IMR-90 (cell line): ENCODE measurements at regions not wholly inside any gene's neighbourhood (a gene's known extent, or its start where the extent isn't known, plus 50 kb on each side); places are given as distances from the start of the nearest gene placed in this dataset.

Experiments
- BHLHE40 ChIP-seq: fragments of 150-350 bp; IDR thresholded peaks from 2 replicates; pipeline ENCODE4 v1.6.1; 2016; ENCODE audit warnings: mild to moderate bottlenecking, low read depth, low read length
- CEBPB ChIP-seq: IDR thresholded peaks from 2 replicates; pipeline ENCODE4 v1.6.1; 2012; ENCODE audit warnings: low read depth, low read length, improper control_type of control experiment
- CHD1 ChIP-seq: IDR thresholded peaks from 2 replicates; pipeline ENCODE4 v1.6.1; 2012; ENCODE audit warnings: low read depth, low read length, improper control_type of control experiment
- MAFK ChIP-seq: IDR thresholded peaks from 2 replicates; pipeline ENCODE4 v1.6.1; 2012; ENCODE audit warnings: low read depth, low read length, improper control_type of control experiment
- MXI1 ChIP-seq: IDR thresholded peaks from 2 replicates; pipeline ENCODE4 v1.6.1; 2012; ENCODE audit warnings: low read depth, mild to moderate bottlenecking, low read length, moderate library complexity, borderline replicate concordance
- POLR2A ChIP-seq: IDR thresholded peaks from 2 replicates; pipeline ENCODE4 v1.6.1; 2012; ENCODE audit warnings: mild to moderate bottlenecking, low read depth, low read length
- RAD21 ChIP-seq: IDR thresholded peaks from 2 replicates; pipeline ENCODE4 v1.6.1; 2012; ENCODE audit warnings: low read length, improper control_type of control experiment
- RCOR1 ChIP-seq: IDR thresholded peaks from 2 replicates; pipeline ENCODE4 v1.6.1; 2012; ENCODE audit warnings: mild to moderate bottlenecking, low read length, improper control_type of control experiment; ENCODE audit not compliant: insufficient replicate concordance
- SMC3 ChIP-seq: fragments of 150-350 bp; IDR thresholded peaks from 2 replicates; pipeline ENCODE4 v1.6.1; 2016; ENCODE audit warnings: low read depth, mild to moderate bottlenecking, antibody characterized with exemption, low read length, moderate library complexity
- TF ChIP-seq, protein P1 (sequence below): conservative IDR thresholded peaks from 2 replicates; pipeline ENCODE4 v1.5.1; 2012; ENCODE audit warnings: mild to moderate bottlenecking, low read depth, low read length, improper control_type of control experiment
- TF ChIP-seq, protein P2 (sequence below): fragments of 150-350 bp; IDR thresholded peaks from 2 replicates; pipeline ENCODE4 v1.6.1; 2017; ENCODE audit warnings: mild to moderate bottlenecking, antibody characterized with exemption, low read length, low read depth
- TF ChIP-seq, protein P3 (sequence below): fragments of 150-350 bp; IDR thresholded peaks from 2 replicates; pipeline ENCODE4 v1.6.1; 2016; ENCODE audit warnings: low read depth, mild to moderate bottlenecking, low read length, moderate library complexity, borderline replicate concordance

DNA sequence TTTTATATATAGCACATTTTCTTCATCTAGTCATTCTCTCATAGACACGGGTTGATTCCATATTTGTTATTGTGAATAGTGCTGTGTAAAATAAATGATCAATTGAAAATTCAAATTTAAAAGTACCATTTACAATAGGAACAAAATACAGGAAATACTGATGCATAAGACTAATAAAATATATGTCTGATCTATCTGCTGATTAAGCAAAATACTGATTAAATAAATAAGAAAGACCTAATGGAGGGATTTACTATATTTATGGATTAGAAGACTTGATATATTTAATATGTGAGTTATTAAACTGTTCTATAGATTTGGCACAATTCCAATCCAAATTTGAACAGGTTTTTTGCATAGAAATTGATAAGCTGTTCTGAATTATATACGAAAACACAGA is 1044.8 kb upstream of the ADGRL2 start:
- TF ChIP-seq, protein P1, sequence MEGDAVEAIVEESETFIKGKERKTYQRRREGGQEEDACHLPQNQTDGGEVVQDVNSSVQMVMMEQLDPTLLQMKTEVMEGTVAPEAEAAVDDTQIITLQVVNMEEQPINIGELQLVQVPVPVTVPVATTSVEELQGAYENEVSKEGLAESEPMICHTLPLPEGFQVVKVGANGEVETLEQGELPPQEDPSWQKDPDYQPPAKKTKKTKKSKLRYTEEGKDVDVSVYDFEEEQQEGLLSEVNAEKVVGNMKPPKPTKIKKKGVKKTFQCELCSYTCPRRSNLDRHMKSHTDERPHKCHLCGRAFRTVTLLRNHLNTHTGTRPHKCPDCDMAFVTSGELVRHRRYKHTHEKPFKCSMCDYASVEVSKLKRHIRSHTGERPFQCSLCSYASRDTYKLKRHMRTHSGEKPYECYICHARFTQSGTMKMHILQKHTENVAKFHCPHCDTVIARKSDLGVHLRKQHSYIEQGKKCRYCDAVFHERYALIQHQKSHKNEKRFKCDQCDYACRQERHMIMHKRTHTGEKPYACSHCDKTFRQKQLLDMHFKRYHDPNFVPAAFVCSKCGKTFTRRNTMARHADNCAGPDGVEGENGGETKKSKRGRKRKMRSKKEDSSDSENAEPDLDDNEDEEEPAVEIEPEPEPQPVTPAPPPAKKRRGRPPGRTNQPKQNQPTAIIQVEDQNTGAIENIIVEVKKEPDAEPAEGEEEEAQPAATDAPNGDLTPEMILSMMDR: no peak
- TF ChIP-seq RAD21 (no peak), SMC3 (no peak), BHLHE40 (no peak), CEBPB (no peak), MAFK (peak; percentile 80), RCOR1 (no peak), POLR2A (no peak), CHD1 (no peak), MXI1 (no peak)
- TF ChIP-seq, protein P2, sequence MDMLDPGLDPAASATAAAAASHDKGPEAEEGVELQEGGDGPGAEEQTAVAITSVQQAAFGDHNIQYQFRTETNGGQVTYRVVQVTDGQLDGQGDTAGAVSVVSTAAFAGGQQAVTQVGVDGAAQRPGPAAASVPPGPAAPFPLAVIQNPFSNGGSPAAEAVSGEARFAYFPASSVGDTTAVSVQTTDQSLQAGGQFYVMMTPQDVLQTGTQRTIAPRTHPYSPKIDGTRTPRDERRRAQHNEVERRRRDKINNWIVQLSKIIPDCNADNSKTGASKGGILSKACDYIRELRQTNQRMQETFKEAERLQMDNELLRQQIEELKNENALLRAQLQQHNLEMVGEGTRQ: no peak
- TF ChIP-seq, protein P3, sequence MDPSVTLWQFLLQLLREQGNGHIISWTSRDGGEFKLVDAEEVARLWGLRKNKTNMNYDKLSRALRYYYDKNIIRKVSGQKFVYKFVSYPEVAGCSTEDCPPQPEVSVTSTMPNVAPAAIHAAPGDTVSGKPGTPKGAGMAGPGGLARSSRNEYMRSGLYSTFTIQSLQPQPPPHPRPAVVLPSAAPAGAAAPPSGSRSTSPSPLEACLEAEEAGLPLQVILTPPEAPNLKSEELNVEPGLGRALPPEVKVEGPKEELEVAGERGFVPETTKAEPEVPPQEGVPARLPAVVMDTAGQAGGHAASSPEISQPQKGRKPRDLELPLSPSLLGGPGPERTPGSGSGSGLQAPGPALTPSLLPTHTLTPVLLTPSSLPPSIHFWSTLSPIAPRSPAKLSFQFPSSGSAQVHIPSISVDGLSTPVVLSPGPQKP: no peak
